ENCODE measurements at regions not wholly inside any gene's neighbourhood (a gene's known extent, or its start where the extent isn't known, plus 50 kb on each side); places are given as distances from the start of the nearest gene placed in this dataset.

DNA sequence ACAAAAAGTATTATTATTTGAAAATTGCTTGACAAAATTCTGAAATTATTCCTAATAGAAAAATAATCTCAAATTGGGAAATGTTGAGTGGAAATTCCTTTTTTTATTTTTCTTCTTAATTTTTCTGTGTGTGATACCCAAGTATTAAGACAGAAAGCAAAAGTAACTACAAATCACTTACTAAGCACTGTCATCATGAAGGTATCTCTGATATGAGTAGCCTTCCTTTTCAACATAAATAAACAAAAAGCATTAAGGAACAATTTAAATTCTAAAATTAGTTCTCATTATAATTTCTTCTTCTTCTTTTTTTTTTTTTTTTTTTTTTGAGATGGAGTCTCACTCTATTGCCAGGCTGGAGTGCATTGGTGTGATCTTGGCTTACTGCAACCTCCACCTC lies 174.2 kb upstream of the RBMS1 start:
- H3K4me3 ChIP-seq = no peak overlapping the region
- intact Hi-C loops (cut with DNase I) = loop anchor here (5.0 to 10.0 kb wide), 5 partner anchors 171 to 396 kb away; no protein-coding TSS in a partner anchor
- TF ChIP-seq, protein P1, sequence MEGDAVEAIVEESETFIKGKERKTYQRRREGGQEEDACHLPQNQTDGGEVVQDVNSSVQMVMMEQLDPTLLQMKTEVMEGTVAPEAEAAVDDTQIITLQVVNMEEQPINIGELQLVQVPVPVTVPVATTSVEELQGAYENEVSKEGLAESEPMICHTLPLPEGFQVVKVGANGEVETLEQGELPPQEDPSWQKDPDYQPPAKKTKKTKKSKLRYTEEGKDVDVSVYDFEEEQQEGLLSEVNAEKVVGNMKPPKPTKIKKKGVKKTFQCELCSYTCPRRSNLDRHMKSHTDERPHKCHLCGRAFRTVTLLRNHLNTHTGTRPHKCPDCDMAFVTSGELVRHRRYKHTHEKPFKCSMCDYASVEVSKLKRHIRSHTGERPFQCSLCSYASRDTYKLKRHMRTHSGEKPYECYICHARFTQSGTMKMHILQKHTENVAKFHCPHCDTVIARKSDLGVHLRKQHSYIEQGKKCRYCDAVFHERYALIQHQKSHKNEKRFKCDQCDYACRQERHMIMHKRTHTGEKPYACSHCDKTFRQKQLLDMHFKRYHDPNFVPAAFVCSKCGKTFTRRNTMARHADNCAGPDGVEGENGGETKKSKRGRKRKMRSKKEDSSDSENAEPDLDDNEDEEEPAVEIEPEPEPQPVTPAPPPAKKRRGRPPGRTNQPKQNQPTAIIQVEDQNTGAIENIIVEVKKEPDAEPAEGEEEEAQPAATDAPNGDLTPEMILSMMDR (IDR thresholded peaks at IDR 0.05) = no peak
- H3K4me1 ChIP-seq = peaks cover 0 to 18% of the 10 kb centered on the region in 2 donors
- H3K27me3 ChIP-seq = no peaks in the 10 kb centered on the region
- H3K9me3 ChIP-seq = no peaks in the 10 kb centered on the region
- no peak for DNase-seq (ENCODE audit: low spot score in 2 of 2)
- H3K36me3 ChIP-seq = no peaks in the 10 kb centered on the region
- no peak overlapping the region for H3K27ac ChIP-seq

DNA sequence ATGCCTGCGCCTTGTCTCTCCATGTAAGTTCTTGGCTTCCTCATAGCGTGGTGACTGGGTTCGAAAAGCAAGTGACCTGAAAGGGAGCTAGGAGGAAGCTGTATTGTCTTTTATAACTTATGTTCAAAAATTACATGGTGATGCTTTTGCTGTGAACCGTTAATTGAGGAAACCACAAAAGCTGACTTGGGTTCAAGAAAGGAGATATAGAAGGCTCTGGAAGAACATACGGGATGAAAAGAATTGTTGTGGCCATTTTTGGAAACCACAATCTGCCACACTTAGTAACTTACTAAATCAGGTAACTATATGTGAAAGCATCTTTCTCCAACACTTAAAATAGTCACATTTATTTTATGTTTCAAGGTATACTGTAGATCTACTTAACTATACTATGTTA lies 177.0 kb upstream of the RBMS1 start:
- no peak overlapping the region for H3K27ac ChIP-seq
- peaks cover 0 to 18% of the 10 kb centered on the region in 2 donors for H3K4me1 ChIP-seq
- H3K36me3 ChIP-seq = no peaks in the 10 kb centered on the region
- H3K9me3 ChIP-seq = no peaks in the 10 kb centered on the region
- no peak overlapping the region for H3K4me3 ChIP-seq
- intact Hi-C loops (cut with DNase I) = no loop called here
- no peak for DNase-seq (ENCODE audit: low spot score in 2 of 2)
- H3K27me3 ChIP-seq = no peaks in the 10 kb centered on the region
- TF ChIP-seq, protein P1 (IDR thresholded peaks at IDR 0.05) = no peak

DNA sequence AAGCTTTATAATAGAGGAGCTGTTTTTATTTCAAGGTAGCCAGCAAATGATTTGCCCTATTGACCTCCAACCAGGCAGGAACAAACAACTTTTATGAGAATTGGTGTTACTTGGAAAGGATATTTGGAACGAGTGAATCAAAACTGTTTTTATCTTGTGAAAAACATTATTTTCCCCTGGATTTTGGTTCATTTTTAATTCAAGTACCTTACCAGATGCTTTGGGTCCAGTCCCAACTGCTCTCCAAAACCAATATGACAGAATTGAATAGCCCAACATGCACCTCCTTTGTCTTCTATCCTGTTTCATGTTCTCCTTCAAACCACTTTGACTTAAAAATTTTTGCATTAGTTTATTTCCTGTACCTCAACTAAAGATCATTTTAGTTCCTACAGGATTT lies 178.6 kb upstream of the RBMS1 start:
- H3K9me3 ChIP-seq = no peaks in the 10 kb centered on the region
- intact Hi-C loops (cut with DNase I) = no loop called here
- no peak overlapping the region for H3K27ac ChIP-seq
- TF ChIP-seq, protein P1 (IDR thresholded peaks at IDR 0.05) = no peak
- H3K4me3 ChIP-seq = no peak overlapping the region
- no peaks in the 10 kb centered on the region for H3K27me3 ChIP-seq
- H3K36me3 ChIP-seq = no peaks in the 10 kb centered on the region
- peaks cover 0 to 7% of the 10 kb centered on the region in 2 donors for H3K4me1 ChIP-seq
- no peak for DNase-seq (ENCODE audit: low spot score in 2 of 2)

DNA sequence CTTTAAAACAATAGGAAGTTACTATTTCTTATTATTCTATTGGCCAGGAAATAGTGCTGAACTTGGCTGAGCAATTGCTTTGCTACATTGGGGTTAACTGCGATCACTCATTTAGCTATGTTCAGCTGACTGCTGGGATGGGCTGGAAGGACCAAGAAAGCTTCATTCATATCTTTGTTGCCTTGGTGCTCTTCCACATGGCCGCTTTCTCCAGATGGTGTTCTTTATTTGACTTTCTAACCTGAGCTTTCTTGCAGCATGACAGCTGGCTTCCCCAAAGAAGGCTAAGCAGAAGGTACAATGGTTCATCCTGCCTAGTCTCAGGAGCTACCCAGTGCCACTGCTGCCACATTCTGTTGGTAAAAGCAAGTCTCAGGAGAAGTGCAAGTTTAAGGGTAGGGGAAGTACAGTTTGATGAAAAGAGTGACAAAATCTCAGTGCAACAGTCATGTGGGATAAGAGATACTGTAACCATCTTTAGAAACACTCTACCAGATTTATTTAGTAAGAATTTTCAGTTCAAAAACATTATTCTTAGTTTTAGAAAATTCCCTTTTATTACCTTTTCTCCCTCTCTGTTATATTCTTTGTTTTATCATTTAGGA lies 180.6 kb upstream of the RBMS1 start:
- TF ChIP-seq, protein P1 (IDR thresholded peaks at IDR 0.05) = no peak
- Histone ChIP-seq H3K27me3 (no peaks in the 10 kb centered on the region), H3K4me1 (no peaks in the 10 kb centered on the region), H3K27ac (no peak overlapping the region), H3K4me3 (no peak overlapping the region), H3K9me3 (no peaks in the 10 kb centered on the region), H3K36me3 (no peaks in the 10 kb centered on the region)
- intact Hi-C loops (cut with DNase I) = no loop called here
- DNase-seq (ENCODE audit: low spot score in 2 of 2) = no peak

DNA sequence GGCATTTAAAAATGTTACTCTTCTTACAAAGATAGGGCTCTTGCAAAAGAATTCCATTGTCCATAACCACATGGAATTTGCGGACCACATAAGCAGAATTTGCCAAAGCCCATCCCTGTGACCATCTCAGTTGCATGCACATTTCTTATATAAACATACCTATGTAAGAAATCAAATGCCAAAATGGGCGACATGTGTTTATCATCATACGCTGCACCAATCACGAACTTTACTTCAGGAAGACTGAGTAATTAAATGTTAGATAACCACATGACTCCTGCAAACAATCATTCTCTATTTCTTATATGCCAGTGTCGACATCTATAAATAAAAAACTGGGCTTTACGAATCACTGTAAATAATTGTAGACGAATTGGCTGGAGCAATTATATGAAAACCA lies 186.1 kb upstream of the RBMS1 start:
- Histone ChIP-seq H3K9me3 (no peaks in the 10 kb centered on the region), H3K27me3 (no peaks in the 10 kb centered on the region), H3K4me3 (no peak overlapping the region), H3K27ac (no peak overlapping the region), H3K36me3 (no peaks in the 10 kb centered on the region), H3K4me1 (no peaks in the 10 kb centered on the region)
- no peak for DNase-seq (ENCODE audit: low spot score in 2 of 2)
- TF ChIP-seq, protein P1 (IDR thresholded peaks at IDR 0.05) = no peak
- intact Hi-C loops (cut with DNase I) = no loop called here

DNA sequence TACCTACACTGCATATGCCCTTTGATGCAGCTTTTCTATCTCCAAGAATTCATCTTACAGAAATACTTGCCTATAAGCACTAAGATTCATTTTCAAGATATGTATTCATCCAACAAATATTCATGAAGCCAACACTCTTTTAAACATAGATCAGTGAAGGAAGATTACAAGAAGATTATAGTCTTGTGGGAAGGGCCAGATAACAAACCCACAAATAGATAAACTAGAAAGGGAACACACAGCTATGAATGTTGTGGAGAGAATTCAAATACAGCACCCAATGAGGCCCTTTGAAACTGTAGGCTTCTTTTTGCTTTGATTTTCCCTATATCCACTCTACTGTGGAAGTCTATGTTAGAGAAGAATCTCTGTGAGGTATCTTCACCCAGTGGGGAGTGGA lies 186.7 kb upstream of the RBMS1 start:
- TF ChIP-seq, protein P1 (IDR thresholded peaks at IDR 0.05) = no peak
- no peak for DNase-seq (ENCODE audit: low spot score in 2 of 2)
- H3K27me3 ChIP-seq = no peaks in the 10 kb centered on the region
- H3K4me3 ChIP-seq = no peak overlapping the region
- no peaks in the 10 kb centered on the region for H3K9me3 ChIP-seq
- no peaks in the 10 kb centered on the region for H3K36me3 ChIP-seq
- H3K27ac ChIP-seq = no peak overlapping the region
- H3K4me1 ChIP-seq = no peaks in the 10 kb centered on the region
- intact Hi-C loops (cut with DNase I) = no loop called here

Data from ascending aorta (tissue), 2 donors.